HUES6 (cell line): ENCODE measurements at regions not wholly inside any gene's neighbourhood (a gene's known extent, or its start where the extent isn't known, plus 50 kb on each side); places are given as distances from the start of the nearest gene placed in this dataset.

Source experiments
- H3K27ac ChIP-seq: 2 replicates; pipeline ENCODE4 v1.7.0; 2013; ENCODE audit warnings: low read depth, mild to moderate bottlenecking, low read length, inconsistent platforms
- H3K27me3 ChIP-seq: 2 replicates; pipeline ENCODE4 v1.6.1; 2013; ENCODE audit warnings: low read length; ENCODE audit not compliant: control insufficient read depth, insufficient read depth
- H3K36me3 ChIP-seq: 2 replicates; pipeline ENCODE4 v1.6.1; 2013; ENCODE audit warnings: low read length; ENCODE audit not compliant: control insufficient read depth, insufficient read depth
- H3K4me1 ChIP-seq: 2 replicates; pipeline ENCODE4 v1.6.1; 2013; ENCODE audit warnings: low read length; ENCODE audit not compliant: control insufficient read depth, insufficient read depth
- H3K4me3 ChIP-seq: 2 replicates; pipeline ENCODE4 v1.5.1; 2013; ENCODE audit warnings: low read depth, low read length
- H3K9ac ChIP-seq: one replicate; pipeline ENCODE4 v1.6.1; 2013; ENCODE audit warnings: mild to moderate bottlenecking, low read length
- H3K9me3 ChIP-seq: 2 replicates; pipeline ENCODE4 v1.6.1; 2013; ENCODE audit warnings: low read depth, low read length; ENCODE audit not compliant: control insufficient read depth, insufficient read depth

DNA sequence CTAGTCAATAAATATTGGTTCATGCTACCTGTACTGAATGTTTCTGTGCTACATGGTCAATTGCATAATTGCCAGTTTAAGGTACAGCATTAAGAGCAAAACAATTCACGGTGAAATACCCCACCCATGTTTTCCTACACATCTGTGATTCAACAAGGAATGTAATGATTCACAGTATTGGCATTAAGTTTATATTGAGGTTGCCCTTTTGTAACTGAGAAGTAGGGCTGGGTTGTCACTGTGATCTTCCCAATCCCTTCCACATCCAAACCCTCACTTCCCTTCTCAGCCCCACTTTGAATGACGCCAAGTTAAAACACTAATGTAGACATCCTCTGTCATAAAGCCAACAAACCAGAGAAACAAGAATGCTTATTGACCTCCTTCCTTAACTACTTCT, 112.0 kb upstream of the TJP1 start:
- H3K27ac ChIP-seq: no peak overlapping the region

DNA sequence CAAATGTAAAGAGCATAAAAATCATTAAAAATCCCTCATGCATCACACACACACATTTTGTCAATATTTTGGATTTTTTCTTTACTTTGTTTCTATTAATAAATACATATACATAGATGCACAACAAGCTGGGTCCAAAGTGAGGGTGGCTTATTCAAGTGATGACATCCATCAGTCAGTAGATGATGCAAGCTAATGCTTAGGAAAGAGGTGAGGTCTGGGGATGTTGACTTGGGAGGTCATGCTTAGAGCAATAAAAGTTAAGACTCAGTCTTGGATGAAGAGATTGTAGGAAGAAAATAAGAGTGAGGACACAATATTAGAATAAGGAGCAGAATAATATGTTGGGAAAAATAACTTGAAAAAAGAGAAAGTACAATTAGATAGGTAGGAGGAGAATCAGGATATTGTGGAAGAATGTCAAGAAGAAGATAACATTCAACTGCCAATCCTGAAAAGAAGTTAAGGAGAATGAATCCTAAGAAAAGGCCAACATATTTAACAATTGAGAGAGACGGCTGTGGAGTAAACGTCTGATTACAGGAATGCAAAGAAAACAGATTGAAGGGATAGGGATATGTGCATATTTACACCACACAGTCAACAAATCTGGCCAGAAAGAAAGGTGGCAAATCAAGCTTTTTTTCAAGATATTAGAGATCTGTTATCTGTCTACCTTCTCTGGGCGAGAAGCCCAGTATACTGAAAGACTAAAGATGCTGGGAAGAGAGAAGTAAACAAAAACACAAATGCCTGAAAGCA, 111.0 kb upstream of the TJP1 start:
- H3K36me3 ChIP-seq: no peaks in the 10 kb centered on the region
- no peaks in the 10 kb centered on the region for H3K27me3 ChIP-seq
- H3K4me3 ChIP-seq: no peak overlapping the region
- H3K4me1 ChIP-seq: peaks cover 5% of the 10 kb centered on the region
- no peak overlapping the region for H3K9ac ChIP-seq
- no peaks in the 10 kb centered on the region for H3K9me3 ChIP-seq
- no peak overlapping the region for H3K27ac ChIP-seq

More for the DNA sequence above, 112.0 kb upstream of the TJP1 start:
- no peak overlapping the region for H3K9ac ChIP-seq
- no peaks in the 10 kb centered on the region for H3K27me3 ChIP-seq
- H3K9me3 ChIP-seq: no peaks in the 10 kb centered on the region
- no peak overlapping the region for H3K4me3 ChIP-seq
- H3K36me3 ChIP-seq: no peaks in the 10 kb centered on the region
- H3K4me1 ChIP-seq: peaks cover 5% of the 10 kb centered on the region

DNA sequence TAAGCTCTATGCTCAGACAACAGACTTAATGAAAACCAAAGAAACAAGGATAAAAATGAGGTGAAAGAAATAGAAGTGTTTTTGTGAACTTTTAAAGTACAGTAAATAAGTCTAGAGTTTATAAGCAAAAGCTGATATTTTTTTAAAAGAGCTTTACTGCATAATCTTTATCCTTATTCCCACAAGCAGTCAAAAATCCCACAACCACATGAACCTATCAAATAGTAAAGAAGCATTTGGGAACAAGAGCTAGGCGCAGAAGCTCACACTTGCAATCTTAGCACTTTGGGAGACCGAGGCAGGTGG, 103.8 kb upstream of the TJP1 start:
- H3K9me3 ChIP-seq: no peaks in the 10 kb centered on the region
- no peaks in the 10 kb centered on the region for H3K27me3 ChIP-seq
- no peak overlapping the region for H3K27ac ChIP-seq
- H3K9ac ChIP-seq: no peak overlapping the region
- no peak overlapping the region for H3K4me3 ChIP-seq
- H3K36me3 ChIP-seq: no peaks in the 10 kb centered on the region
- H3K4me1 ChIP-seq: peaks cover 23% of the 10 kb centered on the region

DNA sequence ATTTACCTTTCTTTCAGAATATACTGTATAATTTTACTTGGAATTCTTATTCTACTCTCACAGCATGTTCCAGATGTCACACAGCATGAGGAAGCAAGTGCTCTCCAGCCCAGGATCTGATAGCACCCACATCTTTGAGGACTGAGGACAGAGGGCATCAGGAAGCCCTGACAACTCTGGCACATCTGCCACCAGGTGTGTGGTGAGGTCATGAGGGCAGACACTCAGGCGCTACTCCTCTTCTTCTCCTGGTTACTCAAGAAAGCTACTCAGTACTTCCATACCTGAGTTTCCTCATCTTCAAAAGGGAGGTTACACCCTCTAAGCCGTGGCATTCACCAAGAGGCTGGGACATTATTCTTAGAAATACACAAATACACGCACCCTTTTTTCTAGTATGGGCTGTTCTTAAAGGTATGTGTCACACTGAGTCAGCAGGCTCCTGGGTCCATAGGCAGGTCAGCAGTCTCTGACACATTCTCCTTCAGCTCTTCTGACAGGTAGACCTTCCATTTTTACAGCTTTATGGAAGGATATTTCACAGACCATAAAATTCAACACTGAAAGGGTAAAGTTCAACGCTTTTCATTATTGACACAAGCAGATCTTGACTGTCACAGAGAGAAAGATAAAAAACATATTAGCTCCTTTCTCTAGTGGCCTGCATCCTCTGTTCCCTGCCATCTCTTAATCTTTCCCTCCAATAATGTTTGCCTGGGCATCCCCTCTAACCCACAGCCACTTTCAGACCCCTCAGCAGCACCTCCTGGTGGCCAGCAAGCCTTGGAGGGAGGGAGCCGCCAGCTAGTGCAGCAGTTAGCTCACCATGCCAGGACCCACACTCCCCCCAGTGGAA, 103.2 kb upstream of the TJP1 start:
- Histone ChIP-seq H3K4me3 (no peak overlapping the region), H3K27ac (peak overlapping the region; percentile 80; the same call in 1 of the 2 replicates), H3K4me1 (peaks cover 28% of the 10 kb centered on the region), H3K9ac (peak overlapping the region; percentile 62), H3K27me3 (no peaks in the 10 kb centered on the region), H3K9me3 (no peaks in the 10 kb centered on the region), H3K36me3 (no peaks in the 10 kb centered on the region)

DNA sequence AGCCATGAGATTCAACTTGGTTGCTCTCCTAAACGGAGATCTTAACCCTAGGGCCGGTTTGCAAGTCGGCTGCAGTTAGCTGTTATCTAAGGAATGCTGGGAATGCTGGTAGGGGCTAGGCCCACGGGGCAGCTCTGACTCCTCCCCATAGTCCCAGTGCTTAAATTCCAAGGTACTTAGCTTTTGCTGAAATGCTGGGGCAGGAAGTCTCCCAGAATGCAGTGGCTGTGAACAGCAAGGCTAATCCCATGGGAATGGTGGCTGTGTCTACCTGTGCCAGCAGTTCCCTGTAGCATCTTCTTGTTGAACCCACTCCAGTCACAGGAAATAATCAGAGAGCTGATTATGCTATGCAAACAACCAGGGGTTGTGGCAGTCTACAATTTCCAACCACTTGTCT, 102.5 kb upstream of the TJP1 start:
- no peaks in the 10 kb centered on the region for H3K36me3 ChIP-seq
- H3K9ac ChIP-seq: peak overlapping the region; percentile 62
- H3K4me1 ChIP-seq: peaks cover 36% of the 10 kb centered on the region
- no peak overlapping the region; the same call in 1 of the 2 replicates for H3K4me3 ChIP-seq
- H3K27ac ChIP-seq: peak overlapping the region; percentile 80
- no peaks in the 10 kb centered on the region for H3K27me3 ChIP-seq
- H3K9me3 ChIP-seq: no peaks in the 10 kb centered on the region

DNA sequence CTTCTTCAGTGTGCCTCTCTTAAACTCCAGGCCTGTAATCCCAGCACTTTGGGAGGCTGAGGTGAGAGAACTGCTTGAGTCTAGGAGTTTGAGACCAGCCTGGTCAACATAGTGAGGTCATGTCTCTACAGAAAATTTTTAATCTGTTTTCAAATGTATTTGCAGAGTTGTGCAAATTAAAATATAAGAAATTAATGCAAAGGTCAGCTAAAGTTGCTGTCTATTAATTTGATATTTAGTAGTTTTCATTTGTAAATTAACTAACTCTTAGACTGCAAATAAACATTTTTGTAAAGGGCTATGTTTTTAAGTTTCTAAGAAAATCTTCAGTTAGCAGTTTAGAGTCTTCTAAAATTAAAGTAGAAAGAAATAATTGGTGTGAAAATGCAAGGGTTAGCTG, 99.9 kb upstream of the TJP1 start:
- Histone ChIP-seq H3K27ac (no peak overlapping the region), H3K27me3 (no peaks in the 10 kb centered on the region), H3K4me3 (no peak overlapping the region), H3K36me3 (no peaks in the 10 kb centered on the region), H3K4me1 (peaks cover 42% of the 10 kb centered on the region), H3K9ac (no peak overlapping the region), H3K9me3 (no peaks in the 10 kb centered on the region)

DNA sequence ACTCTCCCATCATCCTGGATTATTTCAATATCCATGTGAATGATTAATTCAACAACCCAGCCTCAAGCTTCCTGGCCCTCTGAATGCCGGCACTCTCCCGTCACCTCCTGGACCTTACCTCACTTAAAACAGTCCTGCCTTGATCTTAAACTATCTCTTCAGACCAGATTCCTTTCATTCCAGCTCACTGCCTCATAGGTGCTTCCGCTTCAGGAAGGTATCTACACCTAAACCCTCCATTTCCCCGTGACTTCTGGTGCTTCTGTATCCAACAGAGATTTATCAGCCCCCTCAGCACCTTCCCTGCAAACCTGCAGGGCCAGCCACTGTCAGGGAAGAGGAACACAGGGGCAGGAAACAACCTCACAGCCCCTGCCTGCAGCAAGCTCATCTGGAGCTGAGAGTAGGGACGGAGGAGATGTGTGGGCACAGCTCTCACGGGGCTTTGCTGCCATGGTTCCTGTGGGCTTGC, 98.9 kb upstream of the TJP1 start:
- H3K27ac ChIP-seq: peak overlapping the region; percentile 59; the same call in 1 of the 2 replicates
- peaks cover 42% of the 10 kb centered on the region for H3K4me1 ChIP-seq
- no peaks in the 10 kb centered on the region for H3K9me3 ChIP-seq
- H3K27me3 ChIP-seq: no peaks in the 10 kb centered on the region
- H3K4me3 ChIP-seq: no peak overlapping the region
- H3K36me3 ChIP-seq: no peaks in the 10 kb centered on the region
- peak overlapping the region; percentile 20 for H3K9ac ChIP-seq

DNA sequence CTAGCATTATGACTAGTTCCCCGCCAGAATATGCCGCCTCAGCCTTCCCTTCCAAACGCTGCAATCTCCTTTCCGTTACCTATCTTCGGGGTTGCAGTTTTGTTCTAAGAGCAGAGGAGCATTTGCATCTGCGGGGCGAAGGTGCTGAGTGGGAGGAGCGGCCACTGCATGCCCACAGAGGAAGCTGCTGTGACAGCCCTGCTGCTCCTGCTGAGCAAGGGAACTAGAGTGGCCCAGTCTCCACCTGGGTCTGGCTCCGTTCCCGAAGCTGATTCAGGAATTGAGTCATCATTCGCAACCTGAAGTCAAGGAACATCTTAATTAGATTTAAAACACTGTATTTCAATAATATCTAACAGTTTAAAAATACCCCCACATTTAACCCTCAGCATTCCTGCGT, 98.2 kb upstream of the TJP1 start:
- Histone ChIP-seq H3K4me1 (peaks cover 40% of the 10 kb centered on the region), H3K9me3 (no peaks in the 10 kb centered on the region), H3K9ac (peak overlapping the region; percentile 21), H3K27me3 (no peaks in the 10 kb centered on the region), H3K4me3 (peak overlapping the region; percentile 5; the same call in 1 of the 2 replicates), H3K27ac (peak overlapping the region; percentile 59; the same call in 1 of the 2 replicates), H3K36me3 (no peaks in the 10 kb centered on the region)

DNA sequence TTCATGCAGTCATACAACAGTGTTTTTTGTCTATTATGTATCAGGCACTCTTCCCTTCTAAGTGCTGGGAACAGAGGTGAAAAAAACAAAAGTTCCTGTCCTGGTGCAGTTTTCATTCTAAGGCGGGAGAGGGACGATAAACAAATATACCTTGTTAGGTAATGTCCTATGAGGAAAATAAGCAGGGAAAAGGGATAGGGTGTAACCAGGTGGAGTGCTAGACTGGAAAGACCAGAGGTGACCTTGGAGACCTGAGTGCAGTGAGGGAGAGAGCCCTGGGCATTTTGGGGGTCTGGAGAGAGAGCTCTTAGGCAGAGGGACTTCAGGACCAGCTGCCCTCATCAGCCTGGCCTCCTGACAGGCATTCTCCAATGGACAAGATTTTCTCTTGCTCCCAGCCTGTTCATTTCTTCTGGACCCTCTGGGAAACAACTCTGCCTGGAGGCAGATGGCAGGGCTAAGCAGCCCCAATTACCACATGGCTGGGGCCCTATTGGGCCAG, 97.2 kb upstream of the TJP1 start:
- Histone ChIP-seq H3K9me3 (no peaks in the 10 kb centered on the region), H3K9ac (no peak overlapping the region), H3K36me3 (no peaks in the 10 kb centered on the region), H3K4me3 (no peak overlapping the region), H3K4me1 (peaks cover 35% of the 10 kb centered on the region), H3K27ac (no peak overlapping the region), H3K27me3 (no peaks in the 10 kb centered on the region)

DNA sequence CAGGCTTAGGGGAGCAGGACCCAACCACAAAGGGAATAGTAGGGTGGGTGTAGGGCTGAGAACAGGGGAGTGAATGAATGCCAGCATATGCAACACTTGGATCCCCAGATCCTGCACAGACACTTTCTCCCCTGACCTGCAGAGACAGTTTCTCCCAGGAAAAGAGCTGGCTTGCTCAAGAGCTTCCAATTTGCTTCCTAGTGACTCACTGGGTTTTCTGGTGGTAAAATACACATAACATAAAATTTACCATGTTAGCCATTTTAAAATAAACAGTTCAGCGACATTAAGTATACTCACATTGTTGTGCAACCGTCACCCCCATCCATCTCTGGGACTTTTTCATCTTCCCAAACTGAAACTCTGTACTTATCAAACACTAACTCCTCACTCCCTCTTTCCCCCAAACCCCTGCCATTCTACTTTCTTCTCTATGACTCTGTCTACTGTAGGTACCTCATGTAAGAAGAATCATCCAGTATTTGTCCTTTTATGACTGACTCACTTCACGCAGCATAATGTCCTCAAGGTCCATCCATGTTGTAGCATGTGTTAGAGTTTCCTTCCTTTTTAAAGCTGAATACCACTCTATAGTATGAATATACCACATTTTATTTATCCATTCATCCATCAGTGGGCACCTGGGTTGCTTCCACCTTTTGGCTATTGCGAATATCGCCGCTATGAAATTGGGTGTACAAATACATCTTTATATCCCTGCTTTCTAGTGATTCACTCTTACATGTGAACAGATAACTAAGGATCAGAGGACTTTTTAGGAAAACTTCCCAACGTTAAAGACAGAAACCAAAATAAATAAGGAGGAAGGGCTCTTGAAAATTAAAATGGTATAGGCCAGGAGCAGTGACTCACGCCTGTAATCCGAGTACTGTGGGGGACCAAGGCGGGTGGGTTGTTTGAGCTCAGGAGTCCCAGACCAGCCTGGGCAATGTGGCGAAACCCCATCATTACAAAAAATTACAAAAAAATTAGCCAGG, 95.6 kb upstream of the TJP1 start:
- Histone ChIP-seq H3K9me3 (no peaks in the 10 kb centered on the region), H3K4me3 (no peak overlapping the region), H3K27me3 (no peaks in the 10 kb centered on the region), H3K4me1 (peaks cover 37% of the 10 kb centered on the region), H3K9ac (no peak overlapping the region), H3K27ac (no peak overlapping the region), H3K36me3 (no peaks in the 10 kb centered on the region)
